ENCODE measurements at regions not wholly inside any gene's neighbourhood (a gene's known extent, or its start where the extent isn't known, plus 50 kb on each side); places are given as distances from the start of the nearest gene placed in this dataset.
A peak's percentile ranks its signal among the peaks of the same experiment; 100 is the strongest.

DNA sequence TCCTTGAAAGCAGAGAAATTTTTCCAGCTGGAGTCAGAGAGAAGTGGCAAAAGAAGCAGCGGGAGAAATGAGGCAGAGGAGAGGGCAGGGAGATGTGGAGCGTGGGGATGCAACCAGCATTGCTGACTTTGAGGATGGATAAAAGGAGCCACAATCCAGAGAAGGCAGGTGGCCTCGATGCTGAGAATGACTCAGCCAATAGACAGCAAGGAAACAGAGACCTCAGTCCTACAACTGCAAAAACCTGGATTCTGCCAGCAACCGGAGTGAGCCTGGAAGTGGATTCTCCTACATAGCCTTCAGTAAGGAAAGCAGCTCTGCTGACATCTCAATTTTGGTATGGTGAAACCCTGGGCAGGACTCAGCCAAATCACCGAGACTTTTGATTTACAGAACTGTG, 128.9 kb upstream of the ATP1B1 start:
- H3K9ac ChIP-seq (ENCODE audit: low read depth, low read length), result no peak overlapping the region
- 0 out of 2 replicates have a peak overlapping the region, but pooled peaks have one; percentile 10 for H2AFZ ChIP-seq (ENCODE audit: low read depth, low read length)
- no peaks in the 10 kb centered on the region for H3K9me3 ChIP-seq (ENCODE audit: insufficient read depth, low read length, severe bottlenecking)
- DNase-seq (no peak), ATAC-seq (ENCODE audit: insufficient read depth, low read depth) (no peak)
- no peak overlapping the region for H3K4me2 ChIP-seq (ENCODE audit: insufficient read depth, low read length)
- H3K36me3 ChIP-seq (ENCODE audit: insufficient read depth, low read length), result no peaks in the 10 kb centered on the region
- no peaks in the 10 kb centered on the region for H3K27me3 ChIP-seq (ENCODE audit: insufficient read depth, low read length, poor library complexity)
- no peaks in the 10 kb centered on the region for H4K20me1 ChIP-seq (ENCODE audit: insufficient read depth, low read length)
- no peaks in the 10 kb centered on the region for H3K4me1 ChIP-seq (ENCODE audit: insufficient read depth, low read length)
- no peak overlapping the region for H3K27ac ChIP-seq (ENCODE audit: low read length)
- no peaks in the 10 kb centered on the region for H3K79me2 ChIP-seq (ENCODE audit: insufficient read depth, low read length)
- no peak overlapping the region for H3K4me3 ChIP-seq (ENCODE audit: low read depth in 1 of 2, low read length in 2 of 2)
- no peak for TF ChIP-seq EZH2 (IDR thresholded peaks at IDR 0.05; ENCODE audit: borderline replicate concordance, low read depth, low read length, severe bottlenecking)
- TF ChIP-seq, protein P1, sequence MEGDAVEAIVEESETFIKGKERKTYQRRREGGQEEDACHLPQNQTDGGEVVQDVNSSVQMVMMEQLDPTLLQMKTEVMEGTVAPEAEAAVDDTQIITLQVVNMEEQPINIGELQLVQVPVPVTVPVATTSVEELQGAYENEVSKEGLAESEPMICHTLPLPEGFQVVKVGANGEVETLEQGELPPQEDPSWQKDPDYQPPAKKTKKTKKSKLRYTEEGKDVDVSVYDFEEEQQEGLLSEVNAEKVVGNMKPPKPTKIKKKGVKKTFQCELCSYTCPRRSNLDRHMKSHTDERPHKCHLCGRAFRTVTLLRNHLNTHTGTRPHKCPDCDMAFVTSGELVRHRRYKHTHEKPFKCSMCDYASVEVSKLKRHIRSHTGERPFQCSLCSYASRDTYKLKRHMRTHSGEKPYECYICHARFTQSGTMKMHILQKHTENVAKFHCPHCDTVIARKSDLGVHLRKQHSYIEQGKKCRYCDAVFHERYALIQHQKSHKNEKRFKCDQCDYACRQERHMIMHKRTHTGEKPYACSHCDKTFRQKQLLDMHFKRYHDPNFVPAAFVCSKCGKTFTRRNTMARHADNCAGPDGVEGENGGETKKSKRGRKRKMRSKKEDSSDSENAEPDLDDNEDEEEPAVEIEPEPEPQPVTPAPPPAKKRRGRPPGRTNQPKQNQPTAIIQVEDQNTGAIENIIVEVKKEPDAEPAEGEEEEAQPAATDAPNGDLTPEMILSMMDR (IDR thresholded peaks at IDR 0.05; ENCODE audit: borderline replicate concordance, extremely low read depth, low read length, poor library complexity, severe bottlenecking), result no peak

DNA sequence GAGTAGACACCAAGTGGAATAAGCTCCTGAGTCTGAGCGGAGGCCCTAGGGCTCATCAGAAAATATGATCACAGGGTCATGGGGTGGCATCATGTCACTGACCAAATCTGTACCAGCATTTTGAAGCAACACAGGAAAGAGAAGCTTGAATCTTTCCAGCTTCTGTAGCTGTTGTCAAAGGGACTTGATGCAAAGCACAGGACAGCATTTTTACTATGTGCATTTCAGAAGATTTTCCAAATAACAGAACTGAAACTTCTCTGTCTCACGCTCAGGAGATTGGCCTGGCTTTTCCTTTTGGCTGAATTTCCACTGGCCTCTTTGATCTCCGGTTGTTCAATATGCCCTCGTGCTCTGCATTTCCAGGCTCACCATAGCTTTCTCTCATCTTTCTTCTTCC, 127.2 kb upstream of the ATP1B1 start:
- TF ChIP-seq, protein P1 (IDR thresholded peaks at IDR 0.05; ENCODE audit: borderline replicate concordance, extremely low read depth, low read length, poor library complexity, severe bottlenecking), result no peak
- TF ChIP-seq EZH2 (IDR thresholded peaks at IDR 0.05; ENCODE audit: borderline replicate concordance, low read depth, low read length, severe bottlenecking), result no peak
- Histone ChIP-seq H3K4me2 (ENCODE audit: insufficient read depth, low read length) (no peak overlapping the region), H3K4me1 (ENCODE audit: insufficient read depth, low read length) (no peaks in the 10 kb centered on the region), H3K79me2 (ENCODE audit: insufficient read depth, low read length) (no peaks in the 10 kb centered on the region), H4K20me1 (ENCODE audit: insufficient read depth, low read length) (no peaks in the 10 kb centered on the region), H3K9me3 (ENCODE audit: insufficient read depth, low read length, severe bottlenecking) (no peaks in the 10 kb centered on the region), H2AFZ (ENCODE audit: low read depth, low read length) (no peak overlapping the region), H3K4me3 (ENCODE audit: low read depth in 1 of 2, low read length in 2 of 2) (no peak overlapping the region), H3K36me3 (ENCODE audit: insufficient read depth, low read length) (no peaks in the 10 kb centered on the region), H3K9ac (ENCODE audit: low read depth, low read length) (no peak overlapping the region), H3K27ac (ENCODE audit: low read length) (no peak overlapping the region), H3K27me3 (ENCODE audit: insufficient read depth, low read length, poor library complexity) (no peaks in the 10 kb centered on the region)
- DNase-seq, result no peak
- no peak for ATAC-seq (ENCODE audit: insufficient read depth, low read depth)

DNA sequence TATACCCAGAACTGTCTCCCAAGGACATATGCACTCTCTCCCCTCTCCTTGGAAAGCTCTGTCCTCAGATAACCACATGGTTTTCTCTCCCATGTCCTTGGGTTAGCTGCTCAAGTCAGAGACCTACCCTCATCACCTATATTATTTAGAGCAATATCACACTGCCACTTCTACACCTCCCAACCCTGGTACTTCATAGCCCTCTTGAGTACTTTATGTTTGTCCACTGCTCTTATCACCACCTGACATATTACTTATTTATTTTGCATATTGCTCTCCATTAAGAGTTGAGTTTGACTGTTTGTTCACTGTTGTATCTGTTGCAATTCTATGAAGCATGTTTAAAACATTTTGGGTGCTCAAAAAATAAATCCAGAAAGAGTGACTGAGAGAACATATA, 126.3 kb upstream of the ATP1B1 start:
- H3K9ac ChIP-seq (ENCODE audit: low read depth, low read length), result no peak overlapping the region
- ATAC-seq (ENCODE audit: insufficient read depth, low read depth) (no peak), DNase-seq (no peak)
- H3K4me3 ChIP-seq (ENCODE audit: low read depth in 1 of 2, low read length in 2 of 2), result no peak overlapping the region
- no peak overlapping the region for H2AFZ ChIP-seq (ENCODE audit: low read depth, low read length)
- no peak for TF ChIP-seq EZH2 (IDR thresholded peaks at IDR 0.05; ENCODE audit: borderline replicate concordance, low read depth, low read length, severe bottlenecking)
- TF ChIP-seq, protein P1 (IDR thresholded peaks at IDR 0.05; ENCODE audit: borderline replicate concordance, extremely low read depth, low read length, poor library complexity, severe bottlenecking), result no peak
- no peaks in the 10 kb centered on the region for H3K9me3 ChIP-seq (ENCODE audit: insufficient read depth, low read length, severe bottlenecking)
- H3K27ac ChIP-seq (ENCODE audit: low read length), result no peak overlapping the region
- no peaks in the 10 kb centered on the region for H3K27me3 ChIP-seq (ENCODE audit: insufficient read depth, low read length, poor library complexity)
- H3K79me2 ChIP-seq (ENCODE audit: insufficient read depth, low read length), result no peaks in the 10 kb centered on the region
- H3K4me1 ChIP-seq (ENCODE audit: insufficient read depth, low read length), result no peaks in the 10 kb centered on the region
- H3K36me3 ChIP-seq (ENCODE audit: insufficient read depth, low read length), result no peaks in the 10 kb centered on the region
- H3K4me2 ChIP-seq (ENCODE audit: insufficient read depth, low read length), result no peak overlapping the region
- no peaks in the 10 kb centered on the region for H4K20me1 ChIP-seq (ENCODE audit: insufficient read depth, low read length)

DNA sequence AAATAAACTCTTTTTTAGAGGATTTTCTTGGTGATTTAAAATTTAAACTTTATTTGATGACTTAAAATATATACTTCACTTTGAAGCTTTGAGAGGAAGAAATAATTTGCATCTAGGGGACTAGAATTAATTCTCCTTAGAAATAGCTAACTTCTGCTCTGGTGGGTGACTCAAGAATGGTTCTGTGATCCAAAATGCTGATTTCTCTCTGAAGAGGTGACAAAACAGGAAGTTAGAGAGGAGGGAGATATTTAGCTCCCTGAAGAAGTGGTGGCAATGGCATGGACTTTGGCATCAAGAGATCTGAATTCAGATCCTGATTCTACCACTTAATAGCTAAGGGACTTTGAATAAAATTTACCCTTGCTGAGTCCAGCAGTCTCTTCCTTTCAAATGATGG, 125.8 kb upstream of the ATP1B1 start:
- ATAC-seq (ENCODE audit: insufficient read depth, low read depth) (no peak), DNase-seq (no peak)
- Histone ChIP-seq H3K4me2 (ENCODE audit: insufficient read depth, low read length) (no peak overlapping the region), H3K27ac (ENCODE audit: low read length) (no peak overlapping the region), H3K9me3 (ENCODE audit: insufficient read depth, low read length, severe bottlenecking) (no peaks in the 10 kb centered on the region), H3K27me3 (ENCODE audit: insufficient read depth, low read length, poor library complexity) (no peaks in the 10 kb centered on the region), H3K4me1 (ENCODE audit: insufficient read depth, low read length) (no peaks in the 10 kb centered on the region), H2AFZ (ENCODE audit: low read depth, low read length) (no peak overlapping the region), H3K4me3 (ENCODE audit: low read depth in 1 of 2, low read length in 2 of 2) (no peak overlapping the region), H4K20me1 (ENCODE audit: insufficient read depth, low read length) (no peaks in the 10 kb centered on the region), H3K36me3 (ENCODE audit: insufficient read depth, low read length) (no peaks in the 10 kb centered on the region), H3K9ac (ENCODE audit: low read depth, low read length) (no peak overlapping the region), H3K79me2 (ENCODE audit: insufficient read depth, low read length) (no peaks in the 10 kb centered on the region)
- TF ChIP-seq, protein P1 (IDR thresholded peaks at IDR 0.05; ENCODE audit: borderline replicate concordance, extremely low read depth, low read length, poor library complexity, severe bottlenecking), result no peak
- TF ChIP-seq EZH2 (IDR thresholded peaks at IDR 0.05; ENCODE audit: borderline replicate concordance, low read depth, low read length, severe bottlenecking), result no peak
